ENCODE measurements at regions not wholly inside any gene's neighbourhood (a gene's known extent, or its start where the extent isn't known, plus 50 kb on each side); places are given as distances from the start of the nearest gene placed in this dataset.

GRCh38 chr18:4831791-4832375 is 365.2 kb downstream of the AKAIN1 start:
- FAIRE-seq: no peak
- H3K4me1 ChIP-seq: no peaks in the 10 kb centered on the region
- no peaks in the 10 kb centered on the region for H3K9me3 ChIP-seq
- no peak overlapping the region for H3K4me2 ChIP-seq
- no peak overlapping the region for H3K27ac ChIP-seq
- DNase-seq (ENCODE audit: low read depth in 1 of 2, low spot score in 1 of 2): no peak
- ChIA-PET CTCF (interaction anchor here (1.4 kb wide), 1 partner anchor 10 kb away, joined by 3 read pairs; no protein-coding TSS in a partner anchor), POLR2A (no interaction called here)
- ATAC-seq: no peak
- no peak overlapping the region for H3K4me3 ChIP-seq
- no peak for TF ChIP-seq HOXA7 (CRISPR knock-in tag; IDR thresholded peaks at IDR 0.05)
- TF ChIP-seq CHD2 (IDR thresholded peaks at IDR 0.05; ENCODE audit: low read length, partially characterized antibody): no peak
- TF ChIP-seq FOXS1 (CRISPR knock-in tag; IDR thresholded peaks at IDR 0.05): no peak
- TF ChIP-seq POLR2A (IDR thresholded peaks at IDR 0.05; ENCODE audit: low read length): no peak
- TF ChIP-seq TP53 (CRISPR knock-in tag; IDR thresholded peaks at IDR 0.05): no peak
- TF ChIP-seq MYC (IDR thresholded peaks at IDR 0.05; ENCODE audit: borderline replicate concordance, low read length): no peak
- TF ChIP-seq HES2 (IDR thresholded peaks at IDR 0.05): no peak
- TF ChIP-seq RARB (CRISPR knock-in tag; IDR thresholded peaks at IDR 0.05): no peak
- no peak for TF ChIP-seq MAZ (IDR thresholded peaks at IDR 0.05; ENCODE audit: borderline replicate concordance, low read depth, low read length)
- TF ChIP-seq JUNB (IDR thresholded peaks at IDR 0.05): no peak
- TF ChIP-seq BHLHE40 (IDR thresholded peaks at IDR 0.05; ENCODE audit: low read depth, low read length): no peak
- TF ChIP-seq CEBPB (IDR thresholded peaks at IDR 0.05): no peak
- no peak for TF ChIP-seq E2F6 (IDR thresholded peaks at IDR 0.05; ENCODE audit: borderline replicate concordance, low read depth)
- TF ChIP-seq KDM1A (IDR thresholded peaks at IDR 0.05; ENCODE audit: low read depth): no peak
- TF ChIP-seq POLR2AphosphoS2 (conservative IDR thresholded peaks at IDR 0.05; ENCODE audit: low read length): no peak
- TF ChIP-seq BCL3 (IDR thresholded peaks at IDR 0.05): no peak
- no peak for TF ChIP-seq RFX5 (IDR thresholded peaks at IDR 0.05)
- no peak for TF ChIP-seq CTCF (IDR thresholded peaks at IDR 0.05)
- TF ChIP-seq EHF (CRISPR knock-in tag; IDR thresholded peaks at IDR 0.05): no peak
- 8% methylated on average over 5 of the region's 5 CpGs for WGBS (ENCODE audit: missing lambda C conversion rate)

- H3K4me1 ChIP-seq: no peaks in the 10 kb centered on the region
- H3K9me3 ChIP-seq: no peaks in the 10 kb centered on the region
- ChIA-PET CTCF (interaction anchor here (1.4 kb wide), 1 partner anchor 11 kb away, joined by 3 read pairs; no protein-coding TSS in a partner anchor), POLR2A (no interaction called here)
- TF ChIP-seq KDM1A (IDR thresholded peaks at IDR 0.05; ENCODE audit: low read depth) (no peak), POLR2A (IDR thresholded peaks at IDR 0.05; ENCODE audit: low read length) (no peak), USF2 (IDR thresholded peaks at IDR 0.05) (no peak), RNF2 (IDR thresholded peaks at IDR 0.05; ENCODE audit: borderline replicate concordance, low read depth) (no peak), FOSB (CRISPR knock-in tag; IDR thresholded peaks at IDR 0.05) (no peak), EHF (CRISPR knock-in tag; IDR thresholded peaks at IDR 0.05) (no peak), ESRRA (IDR thresholded peaks at IDR 0.05; ENCODE audit: borderline replicate concordance, low read length) (no peak), ZSCAN20 (CRISPR knock-in tag; IDR thresholded peaks at IDR 0.05) (no peak)
- FAIRE-seq: no peak
- 0% methylated on average over 2 of the region's 2 CpGs for WGBS (ENCODE audit: missing lambda C conversion rate)
- DNase-seq (ENCODE audit: low read depth in 1 of 2, low spot score in 1 of 2): no peak
- no peak overlapping the region for H3K4me2 ChIP-seq
- H3K27ac ChIP-seq: no peak overlapping the region
- H3K4me3 ChIP-seq: no peak overlapping the region
- ATAC-seq: no peak
Measured at GRCh38 chr18:4831127-4831526, 365.9 kb downstream of the AKAIN1 start.

All from A549 (cell line).